ENCODE measurements at regions not wholly inside any gene's neighbourhood (a gene's known extent, or its start where the extent isn't known, plus 50 kb on each side); places are given as distances from the start of the nearest gene placed in this dataset.

GRCh38 chr1:219292999-219293398, 119.3 kb downstream of the LYPLAL1 start:
- no peak for DNase-seq (ENCODE audit: insufficient read length, low spot score)
- TF ChIP-seq TAF1 (IDR thresholded peaks at IDR 0.05; ENCODE audit: low read depth, low read length) = no peak
- no peak for TF ChIP-seq POLR2A (IDR thresholded peaks at IDR 0.05; ENCODE audit: low read depth, low read length)
- TF ChIP-seq PAX5 (IDR thresholded peaks at IDR 0.05; ENCODE audit: insufficient read depth, low read length, severe bottlenecking) = no peak
- no peak for FAIRE-seq

GRCh38 chr1:219292341-219292740, 118.7 kb downstream of the LYPLAL1 start:
- FAIRE-seq (no peak), DNase-seq (ENCODE audit: insufficient read length, low spot score) (no peak)
- TF ChIP-seq TAF1 (IDR thresholded peaks at IDR 0.05; ENCODE audit: low read depth, low read length) = no peak
- no peak for TF ChIP-seq POU2F2 (IDR thresholded peaks at IDR 0.05; ENCODE audit: low read depth, low read length)
- no peak for TF ChIP-seq POLR2AphosphoS5 (IDR thresholded peaks at IDR 0.05; ENCODE audit: low read depth, low read length)
- no peak for TF ChIP-seq SPI1 (IDR thresholded peaks at IDR 0.05; ENCODE audit: low read depth, low read length)
- TF ChIP-seq PAX5 (IDR thresholded peaks at IDR 0.05; ENCODE audit: insufficient read depth, low read length, severe bottlenecking) = no peak
- TF ChIP-seq POLR2A (IDR thresholded peaks at IDR 0.05; ENCODE audit: low read depth, low read length) = no peak

- TF ChIP-seq POLR2AphosphoS5 (IDR thresholded peaks at IDR 0.05; ENCODE audit: low read depth, low read length) = no peak
- FAIRE-seq = no peak
- DNase-seq (ENCODE audit: insufficient read length, low spot score) = no peak
These were observed 115.5 kb downstream of the LYPLAL1 start for GRCh38 chr1:219289171-219289570.

GRCh38 chr1:219283541-219283940, 109.9 kb downstream of the LYPLAL1 start:
- FAIRE-seq = no peak
- no peak for DNase-seq (ENCODE audit: insufficient read length, low spot score)
- no peak for TF ChIP-seq PAX5 (IDR thresholded peaks at IDR 0.05; ENCODE audit: insufficient read depth, low read length, severe bottlenecking)
- TF ChIP-seq POU2F2 (IDR thresholded peaks at IDR 0.05; ENCODE audit: low read depth, low read length) = no peak
- no peak for TF ChIP-seq TAF1 (IDR thresholded peaks at IDR 0.05; ENCODE audit: low read depth, low read length)
- no peak for TF ChIP-seq SPI1 (IDR thresholded peaks at IDR 0.05; ENCODE audit: low read depth, low read length)
- no peak for TF ChIP-seq POLR2A (IDR thresholded peaks at IDR 0.05; ENCODE audit: low read depth, low read length)
- no peak for TF ChIP-seq POLR2AphosphoS5 (IDR thresholded peaks at IDR 0.05; ENCODE audit: low read depth, low read length)

- no peak for FAIRE-seq
- no peak for DNase-seq (ENCODE audit: insufficient read length, low spot score)
- TF ChIP-seq POLR2AphosphoS5 (IDR thresholded peaks at IDR 0.05; ENCODE audit: low read depth, low read length) (no peak), PAX5 (IDR thresholded peaks at IDR 0.05; ENCODE audit: insufficient read depth, low read length, severe bottlenecking) (no peak), POU2F2 (IDR thresholded peaks at IDR 0.05; ENCODE audit: low read depth, low read length) (no peak), SPI1 (IDR thresholded peaks at IDR 0.05; ENCODE audit: low read depth, low read length) (no peak), POLR2A (IDR thresholded peaks at IDR 0.05; ENCODE audit: low read depth, low read length) (no peak), TAF1 (IDR thresholded peaks at IDR 0.05; ENCODE audit: low read depth, low read length) (no peak)
These were observed 108.2 kb downstream of the LYPLAL1 start for GRCh38 chr1:219281831-219282230.

- DNase-seq (ENCODE audit: insufficient read length, low spot score) (no peak), FAIRE-seq (no peak)
- no peak for TF ChIP-seq POLR2AphosphoS5 (IDR thresholded peaks at IDR 0.05; ENCODE audit: low read depth, low read length)
- no peak for TF ChIP-seq POU2F2 (IDR thresholded peaks at IDR 0.05; ENCODE audit: low read depth, low read length)
- no peak for TF ChIP-seq PAX5 (IDR thresholded peaks at IDR 0.05; ENCODE audit: insufficient read depth, low read length, severe bottlenecking)
- no peak for TF ChIP-seq TAF1 (IDR thresholded peaks at IDR 0.05; ENCODE audit: low read depth, low read length)
- no peak for TF ChIP-seq SPI1 (IDR thresholded peaks at IDR 0.05; ENCODE audit: low read depth, low read length)
- no peak for TF ChIP-seq POLR2A (IDR thresholded peaks at IDR 0.05; ENCODE audit: low read depth, low read length)
These were observed 105.5 kb downstream of the LYPLAL1 start for GRCh38 chr1:219279017-219279770.

- no peak for FAIRE-seq
These were observed 104.6 kb downstream of the LYPLAL1 start for GRCh38 chr1:219278288-219278687.

GRCh38 chr1:219277304-219278105, 103.8 kb downstream of the LYPLAL1 start:
- FAIRE-seq (no peak), DNase-seq (ENCODE audit: insufficient read length, low spot score) (no peak)
- TF ChIP-seq SPI1 (IDR thresholded peaks at IDR 0.05; ENCODE audit: low read depth, low read length) = no peak
- TF ChIP-seq POLR2A (IDR thresholded peaks at IDR 0.05; ENCODE audit: low read depth, low read length) = no peak
- no peak for TF ChIP-seq POU2F2 (IDR thresholded peaks at IDR 0.05; ENCODE audit: low read depth, low read length)

More at GRCh38 chr1:219278288-219278687, 104.6 kb downstream of the LYPLAL1 start:
- no peak for DNase-seq (ENCODE audit: insufficient read length, low spot score)
- TF ChIP-seq POLR2AphosphoS5 (IDR thresholded peaks at IDR 0.05; ENCODE audit: low read depth, low read length) (no peak), POLR2A (IDR thresholded peaks at IDR 0.05; ENCODE audit: low read depth, low read length) (no peak), POU2F2 (IDR thresholded peaks at IDR 0.05; ENCODE audit: low read depth, low read length) (no peak), PAX5 (IDR thresholded peaks at IDR 0.05; ENCODE audit: insufficient read depth, low read length, severe bottlenecking) (no peak), SPI1 (IDR thresholded peaks at IDR 0.05; ENCODE audit: low read depth, low read length) (no peak), TAF1 (IDR thresholded peaks at IDR 0.05; ENCODE audit: low read depth, low read length) (no peak)

- no peak for TF ChIP-seq TAF1 (IDR thresholded peaks at IDR 0.05; ENCODE audit: low read depth, low read length)
- no peak for TF ChIP-seq POLR2A (IDR thresholded peaks at IDR 0.05; ENCODE audit: low read depth, low read length)
- TF ChIP-seq POU2F2 (IDR thresholded peaks at IDR 0.05; ENCODE audit: low read depth, low read length) = no peak
- no peak for TF ChIP-seq POLR2AphosphoS5 (IDR thresholded peaks at IDR 0.05; ENCODE audit: low read depth, low read length)
- TF ChIP-seq PAX5 (IDR thresholded peaks at IDR 0.05; ENCODE audit: insufficient read depth, low read length, severe bottlenecking) = no peak
- no peak for TF ChIP-seq SPI1 (IDR thresholded peaks at IDR 0.05; ENCODE audit: low read depth, low read length)
- DNase-seq (ENCODE audit: insufficient read length, low spot score) (no peak), FAIRE-seq (no peak)
These were observed 102.5 kb downstream of the LYPLAL1 start for GRCh38 chr1:219276049-219276738.
